RPMI8226 (cell line): ENCODE measurements at regions not wholly inside any gene's neighbourhood (a gene's known extent, or its start where the extent isn't known, plus 50 kb on each side); places are given as distances from the start of the nearest gene placed in this dataset.
"Not testable (repeated sequence)": the region's sequence is repeated elsewhere in the genome, so short reads cannot be mapped to it uniquely, and the experiment has no call there.

ENCODE experiments used
- DNase-seq: peaks from one replicate; pipeline ENCODE4 v3.0.0-alpha.2; 2015

GRCh38 chrX:109782994-109783700, 50.1 kb upstream of the ACSL4 start:
- peak; percentile 5 for DNase-seq

- no peak for DNase-seq
Measured at GRCh38 chrX:109783701-109784079, 50.6 kb upstream of the ACSL4 start.

- DNase-seq: no peak
Measured at GRCh38 chrX:109785053-109785452, 52.0 kb upstream of the ACSL4 start.

- DNase-seq: not testable (repeated sequence)
Measured at GRCh38 chrX:109790511-109790910, 57.5 kb upstream of the ACSL4 start.

- no peak for DNase-seq
Measured at GRCh38 chrX:109793191-109793590, 60.1 kb upstream of the ACSL4 start.

- no peak for DNase-seq
Measured at GRCh38 chrX:109795682-109796081, 62.6 kb upstream of the ACSL4 start.

- DNase-seq: no peak
Measured at GRCh38 chrX:109797311-109797975, 64.4 kb upstream of the ACSL4 start.

- DNase-seq: no peak
Measured at GRCh38 chrX:109812236-109812635, 79.2 kb upstream of the ACSL4 start.

- no peak for DNase-seq
Measured at GRCh38 chrX:109813236-109813635, 80.2 kb upstream of the ACSL4 start.

- no peak for DNase-seq
Measured at GRCh38 chrX:109818976-109819375, 85.9 kb upstream of the ACSL4 start.

GRCh38 chrX:109822861-109823260, 89.8 kb upstream of the ACSL4 start:
- DNase-seq: no peak

- DNase-seq: no peak
Measured at GRCh38 chrX:109826954-109827708, 94.1 kb upstream of the ACSL4 start.

GRCh38 chrX:109827772-109828171, 94.7 kb upstream of the ACSL4 start:
- DNase-seq: no peak

- no peak for DNase-seq
Measured at GRCh38 chrX:109830157-109830703, 97.2 kb upstream of the ACSL4 start.

- DNase-seq: no peak
Measured at GRCh38 chrX:109830704-109831206, 97.7 kb upstream of the ACSL4 start.

GRCh38 chrX:109831326-109831985, 98.4 kb upstream of the ACSL4 start:
- no peak for DNase-seq

- no peak for DNase-seq
Measured at GRCh38 chrX:109839694-109840567, 106.9 kb upstream of the ACSL4 start.

GRCh38 chrX:109840585-109840984, 107.5 kb upstream of the ACSL4 start:
- no peak for DNase-seq

- DNase-seq: no peak
Measured at GRCh38 chrX:109841257-109841656, 108.2 kb upstream of the ACSL4 start.

- DNase-seq: no peak
Measured at GRCh38 chrX:109841869-109842579, 109.0 kb upstream of the ACSL4 start.

GRCh38 chrX:109842611-109843010, 109.6 kb upstream of the ACSL4 start:
- no peak for DNase-seq
